PFSK-1 (cell line): ENCODE measurements at regions not wholly inside any gene's neighbourhood (a gene's known extent, or its start where the extent isn't known, plus 50 kb on each side); places are given as distances from the start of the nearest gene placed in this dataset.

ENCODE experiments used
- FOXP2 ChIP-seq: optimal IDR thresholded peaks from 2 replicates; pipeline ENCODE3; 2011; ENCODE audit warnings: borderline replicate concordance, control low read depth, inconsistent platforms; ENCODE audit not compliant: insufficient read depth; ENCODE audit errors: extremely low read length, extremely low read depth
- POLR2AphosphoS5 ChIP-seq: IDR thresholded peaks from 2 replicates; pipeline ENCODE4 v1.6.1; 2012; ENCODE audit warnings: low read depth, mild to moderate bottlenecking, control low read depth, low read length, moderate library complexity
- SIN3A ChIP-seq: IDR thresholded peaks from 2 replicates; pipeline ENCODE4 v1.6.1; 2012; ENCODE audit warnings: mild to moderate bottlenecking, low read length, moderate library complexity, borderline replicate concordance; ENCODE audit not compliant: insufficient read depth
- TAF1 ChIP-seq: IDR thresholded peaks from 2 replicates; pipeline ENCODE4 v1.6.1; 2012; ENCODE audit warnings: low read length, control low read depth, borderline replicate concordance; ENCODE audit not compliant: insufficient read depth
- TF ChIP-seq, protein P1 (sequence below), 2 experiments: IDR thresholded peaks; 2 replicates each; pipeline versions ENCODE4 v1.6.1 to v1.8.0; 2011 to 2012; ENCODE audit warnings: low read depth in 2 of 2, low read length in 2 of 2, control low read depth in 1 of 2, inconsistent platforms in 1 of 2, mild to moderate bottlenecking in 1 of 2, moderate library complexity in 1 of 2; ENCODE audit not compliant: insufficient read depth in 1 of 2

DNA sequence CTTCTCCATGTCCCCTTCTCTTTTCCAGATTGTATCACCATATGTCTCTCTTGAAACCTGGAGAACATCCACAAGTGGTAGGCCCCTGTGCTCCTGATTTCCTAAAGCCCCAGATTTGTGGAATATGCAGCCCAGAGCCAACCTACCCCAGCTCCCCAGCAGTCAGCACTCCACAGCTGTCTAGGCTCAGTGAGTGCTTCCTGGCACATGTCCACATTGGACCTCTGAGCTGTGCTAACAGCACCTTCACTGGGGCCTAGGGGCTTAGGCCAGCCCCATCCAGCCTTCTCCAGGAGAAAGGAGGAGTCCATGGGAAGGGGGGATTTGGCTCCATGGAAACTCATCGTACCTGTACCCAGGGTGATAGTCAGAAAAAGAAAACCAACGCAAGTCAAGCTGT lies 192.7 kb downstream of the FGFR2 start:
- TF ChIP-seq SIN3A (no peak), POLR2AphosphoS5 (no peak), TAF1 (no peak), FOXP2 (no peak)
- TF ChIP-seq, protein P1, sequence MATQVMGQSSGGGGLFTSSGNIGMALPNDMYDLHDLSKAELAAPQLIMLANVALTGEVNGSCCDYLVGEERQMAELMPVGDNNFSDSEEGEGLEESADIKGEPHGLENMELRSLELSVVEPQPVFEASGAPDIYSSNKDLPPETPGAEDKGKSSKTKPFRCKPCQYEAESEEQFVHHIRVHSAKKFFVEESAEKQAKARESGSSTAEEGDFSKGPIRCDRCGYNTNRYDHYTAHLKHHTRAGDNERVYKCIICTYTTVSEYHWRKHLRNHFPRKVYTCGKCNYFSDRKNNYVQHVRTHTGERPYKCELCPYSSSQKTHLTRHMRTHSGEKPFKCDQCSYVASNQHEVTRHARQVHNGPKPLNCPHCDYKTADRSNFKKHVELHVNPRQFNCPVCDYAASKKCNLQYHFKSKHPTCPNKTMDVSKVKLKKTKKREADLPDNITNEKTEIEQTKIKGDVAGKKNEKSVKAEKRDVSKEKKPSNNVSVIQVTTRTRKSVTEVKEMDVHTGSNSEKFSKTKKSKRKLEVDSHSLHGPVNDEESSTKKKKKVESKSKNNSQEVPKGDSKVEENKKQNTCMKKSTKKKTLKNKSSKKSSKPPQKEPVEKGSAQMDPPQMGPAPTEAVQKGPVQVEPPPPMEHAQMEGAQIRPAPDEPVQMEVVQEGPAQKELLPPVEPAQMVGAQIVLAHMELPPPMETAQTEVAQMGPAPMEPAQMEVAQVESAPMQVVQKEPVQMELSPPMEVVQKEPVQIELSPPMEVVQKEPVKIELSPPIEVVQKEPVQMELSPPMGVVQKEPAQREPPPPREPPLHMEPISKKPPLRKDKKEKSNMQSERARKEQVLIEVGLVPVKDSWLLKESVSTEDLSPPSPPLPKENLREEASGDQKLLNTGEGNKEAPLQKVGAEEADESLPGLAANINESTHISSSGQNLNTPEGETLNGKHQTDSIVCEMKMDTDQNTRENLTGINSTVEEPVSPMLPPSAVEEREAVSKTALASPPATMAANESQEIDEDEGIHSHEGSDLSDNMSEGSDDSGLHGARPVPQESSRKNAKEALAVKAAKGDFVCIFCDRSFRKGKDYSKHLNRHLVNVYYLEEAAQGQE (IDR thresholded peaks at IDR 0.05; ENCODE audit: insufficient read depth in 1 of 2, low read depth in 2 of 2, low read length in 2 of 2) = no peak

DNA sequence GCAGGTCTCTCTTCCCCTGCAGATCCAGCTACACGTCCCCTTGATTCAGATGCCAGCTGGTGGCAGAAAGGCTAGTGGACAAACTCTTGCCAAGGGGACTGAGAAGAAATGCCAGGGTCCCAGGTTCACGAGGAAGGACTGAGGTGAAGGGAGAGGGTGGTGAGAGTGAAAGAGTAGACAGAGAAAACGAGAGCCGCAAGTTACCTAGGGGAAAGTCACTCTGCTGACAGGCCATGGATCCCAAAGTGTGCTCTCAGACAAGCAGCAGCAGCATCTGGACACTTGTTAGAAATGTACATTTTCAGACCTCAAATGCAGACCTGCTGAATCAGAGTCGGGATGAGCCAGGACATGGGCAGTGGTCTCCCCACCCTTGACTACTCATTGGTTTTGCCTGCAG lies 192.3 kb downstream of the FGFR2 start:
- TF ChIP-seq SIN3A (no peak), POLR2AphosphoS5 (no peak), TAF1 (no peak), FOXP2 (no peak)
- TF ChIP-seq, protein P1 (IDR thresholded peaks at IDR 0.05; ENCODE audit: insufficient read depth in 1 of 2, low read depth in 2 of 2, low read length in 2 of 2) = no peak

DNA sequence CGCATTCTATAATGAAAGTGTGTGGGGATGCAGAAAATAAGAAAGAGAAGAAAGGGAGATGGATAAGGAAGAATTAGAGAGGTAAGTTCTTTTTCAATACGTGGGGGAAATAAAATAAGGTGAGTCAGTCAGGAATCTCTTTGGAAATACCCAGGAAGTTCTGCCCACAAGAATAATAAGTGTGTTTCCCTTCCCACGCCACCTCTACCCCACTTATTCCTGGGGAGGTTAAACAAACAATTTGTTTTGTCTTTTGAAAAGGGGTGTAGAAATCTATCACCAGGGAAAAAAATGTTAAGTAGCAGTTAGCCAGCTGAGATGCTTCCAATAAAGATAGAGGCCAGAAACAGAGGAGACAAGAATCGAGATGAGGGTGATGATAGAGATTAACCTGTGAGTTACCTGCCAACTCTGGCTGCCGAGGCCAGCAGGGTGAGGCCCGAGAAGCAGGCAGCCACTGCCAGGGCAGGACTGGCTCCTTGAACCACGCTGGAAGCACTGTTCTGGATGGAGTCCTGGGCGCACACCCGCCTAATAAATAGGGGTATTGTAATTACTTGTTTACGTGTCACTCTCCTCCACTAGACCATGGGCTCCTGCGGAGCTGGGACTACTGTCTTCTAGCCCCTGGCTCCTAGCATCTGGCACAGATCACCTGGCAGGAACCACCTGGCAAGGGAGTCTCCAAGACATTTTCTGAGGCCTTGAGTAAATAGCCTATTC lies 191.3 kb downstream of the FGFR2 start:
- TF ChIP-seq, protein P1 (IDR thresholded peaks at IDR 0.05; ENCODE audit: insufficient read depth in 1 of 2, low read depth in 2 of 2, low read length in 2 of 2) = no peak
- no peak for TF ChIP-seq SIN3A
- TF ChIP-seq POLR2AphosphoS5 = no peak
- TF ChIP-seq TAF1 = no peak
- no peak for TF ChIP-seq FOXP2

DNA sequence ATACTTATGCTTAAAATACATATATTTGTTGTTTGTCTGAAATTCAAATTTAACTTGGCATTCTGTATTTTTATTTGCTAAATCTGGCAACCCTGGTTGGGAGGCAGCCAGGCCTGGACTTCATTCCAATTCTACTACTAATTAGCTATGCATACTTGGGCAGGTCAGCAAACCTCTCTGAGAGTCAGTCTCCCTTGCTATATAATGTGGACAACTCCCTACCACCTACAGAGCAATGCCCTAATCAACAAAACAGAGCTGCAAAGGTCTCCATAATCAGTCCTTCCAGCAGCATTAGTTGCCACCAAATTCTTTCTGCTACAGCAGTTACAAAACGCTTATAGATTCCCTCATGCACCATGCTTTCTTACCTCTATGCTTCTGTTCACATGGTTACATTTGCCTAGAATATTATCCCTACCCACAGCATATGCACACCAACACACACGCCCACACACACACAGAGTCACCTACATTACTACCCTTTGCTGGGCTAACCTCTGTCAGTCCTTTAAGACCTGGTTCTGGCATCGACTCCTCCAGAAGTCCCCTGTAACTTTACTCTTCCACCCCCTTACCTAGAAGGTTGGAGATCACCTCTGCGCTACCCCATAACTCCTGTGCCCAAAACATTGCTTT lies 188.7 kb downstream of the FGFR2 start:
- TF ChIP-seq POLR2AphosphoS5 = no peak
- TF ChIP-seq, protein P1 (IDR thresholded peaks at IDR 0.05; ENCODE audit: insufficient read depth in 1 of 2, low read depth in 2 of 2, low read length in 2 of 2) = no peak
- TF ChIP-seq TAF1 = no peak
- TF ChIP-seq FOXP2 = no peak
- TF ChIP-seq SIN3A = no peak
